ENCODE measurements at regions not wholly inside any gene's neighbourhood (a gene's known extent, or its start where the extent isn't known, plus 50 kb on each side); places are given as distances from the start of the nearest gene placed in this dataset.
"Not testable (repeated sequence)": the region's sequence is repeated elsewhere in the genome, so short reads cannot be mapped to it uniquely, and the experiment has no call there.

DNA sequence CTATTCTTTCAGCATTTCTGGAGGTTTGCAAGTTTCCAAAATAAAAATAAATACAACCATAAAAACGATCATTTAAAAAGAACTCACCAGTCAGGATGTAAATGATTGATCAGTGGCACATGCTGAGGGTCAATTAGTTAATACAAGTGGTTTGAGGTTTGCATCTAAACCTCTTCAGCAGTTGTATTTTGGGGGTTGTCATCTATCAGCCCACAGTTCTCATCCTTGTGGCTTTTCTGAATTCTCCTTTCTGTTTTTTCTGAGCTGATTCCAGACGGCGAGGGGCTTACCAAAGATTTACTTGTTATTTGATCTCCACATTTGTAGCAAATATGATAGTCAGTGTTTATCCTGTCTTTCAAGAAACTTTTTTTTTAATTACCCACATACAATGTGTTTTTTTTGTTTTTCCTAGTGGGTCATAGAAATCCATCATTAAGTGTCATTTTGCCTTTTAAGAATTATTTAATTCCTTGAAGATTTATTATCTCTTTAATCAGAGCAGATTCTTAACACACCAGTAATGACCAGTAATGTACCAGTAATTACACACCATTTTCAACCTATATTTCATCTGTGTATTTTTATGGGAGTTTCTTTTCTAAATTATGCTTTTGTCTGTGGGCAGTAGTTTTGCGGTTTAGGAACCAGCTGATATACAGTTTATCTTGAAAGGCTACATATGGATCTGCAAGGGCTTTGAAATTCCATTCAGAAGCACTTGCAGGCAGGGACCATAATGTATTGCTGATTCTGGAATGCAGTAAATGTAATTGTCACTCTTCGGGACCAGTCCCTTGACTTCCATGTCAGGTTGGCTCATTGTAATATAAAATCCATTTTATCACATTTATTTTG lies 56.3 kb upstream of the DAAM1 start:
- intact Hi-C loops (cut with DNase I): no loop called here
- TF ChIP-seq POLR2A (IDR thresholded peaks at IDR 0.05; ENCODE audit: low read depth) (no peak), EP300 (IDR thresholded peaks at IDR 0.05) (no peak)
- Histone ChIP-seq H3K27ac (replicated peaks in 1 of 4) (peak overlapping the region in 2 of 4 donors; percentile 2 to 12), H3K4me1 (peaks cover 0 to 30% (median 27%) of the 10 kb centered on the region in 4 donors), H3K9me3 (no peaks in the 10 kb centered on the region), H3K27me3 (no peaks in the 10 kb centered on the region), H3K36me3 (no peaks in the 10 kb centered on the region), H3K4me3 (no peak overlapping the region)
- 73% methylated on average over 5 of the region's 5 CpGs for WGBS
- no peak for DNase-seq (ENCODE audit: extremely low spot score)

DNA sequence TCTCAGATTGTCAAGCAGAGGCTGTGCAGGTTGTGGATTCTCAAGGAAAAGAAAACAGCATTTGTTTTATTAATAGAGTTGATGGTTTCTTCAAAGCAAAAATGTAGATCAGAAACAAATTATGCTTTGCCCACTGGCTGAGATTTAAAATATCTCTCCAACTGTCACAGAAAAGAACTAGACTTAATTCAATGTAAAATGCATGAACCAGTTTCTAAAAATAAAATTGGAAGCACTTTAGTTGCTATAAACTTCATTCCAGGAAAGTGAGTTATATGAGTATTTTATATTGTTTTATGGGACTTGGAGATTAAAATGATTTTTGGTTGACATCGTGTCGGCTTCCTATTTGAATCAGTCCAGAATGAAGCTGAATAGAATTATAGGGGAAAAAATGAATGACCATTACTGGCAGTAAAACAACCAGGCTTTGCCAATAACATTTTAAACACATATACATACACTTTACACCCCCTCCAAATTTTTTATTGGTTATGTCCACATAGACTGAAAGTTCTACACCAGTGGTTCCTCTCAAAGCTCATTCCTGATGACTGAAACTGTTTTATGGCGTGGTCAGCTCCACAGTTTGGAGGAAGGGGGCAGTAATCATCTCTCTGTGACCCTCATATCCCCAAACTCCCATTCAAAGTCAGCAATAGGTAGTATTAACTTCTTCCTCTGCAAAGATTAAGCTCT lies 55.5 kb upstream of the DAAM1 start:
- no peak for TF ChIP-seq POLR2A (IDR thresholded peaks at IDR 0.05; ENCODE audit: low read depth)
- TF ChIP-seq, protein P1, sequence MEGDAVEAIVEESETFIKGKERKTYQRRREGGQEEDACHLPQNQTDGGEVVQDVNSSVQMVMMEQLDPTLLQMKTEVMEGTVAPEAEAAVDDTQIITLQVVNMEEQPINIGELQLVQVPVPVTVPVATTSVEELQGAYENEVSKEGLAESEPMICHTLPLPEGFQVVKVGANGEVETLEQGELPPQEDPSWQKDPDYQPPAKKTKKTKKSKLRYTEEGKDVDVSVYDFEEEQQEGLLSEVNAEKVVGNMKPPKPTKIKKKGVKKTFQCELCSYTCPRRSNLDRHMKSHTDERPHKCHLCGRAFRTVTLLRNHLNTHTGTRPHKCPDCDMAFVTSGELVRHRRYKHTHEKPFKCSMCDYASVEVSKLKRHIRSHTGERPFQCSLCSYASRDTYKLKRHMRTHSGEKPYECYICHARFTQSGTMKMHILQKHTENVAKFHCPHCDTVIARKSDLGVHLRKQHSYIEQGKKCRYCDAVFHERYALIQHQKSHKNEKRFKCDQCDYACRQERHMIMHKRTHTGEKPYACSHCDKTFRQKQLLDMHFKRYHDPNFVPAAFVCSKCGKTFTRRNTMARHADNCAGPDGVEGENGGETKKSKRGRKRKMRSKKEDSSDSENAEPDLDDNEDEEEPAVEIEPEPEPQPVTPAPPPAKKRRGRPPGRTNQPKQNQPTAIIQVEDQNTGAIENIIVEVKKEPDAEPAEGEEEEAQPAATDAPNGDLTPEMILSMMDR (IDR thresholded peaks at IDR 0.05): peak; percentile 22 to 32 (median 24)
- no peak for TF ChIP-seq POLR2AphosphoS5 (IDR thresholded peaks at IDR 0.05)
- TF ChIP-seq EP300 (IDR thresholded peaks at IDR 0.05): no peak
- H3K36me3 ChIP-seq: no peaks in the 10 kb centered on the region
- DNase-seq (ENCODE audit: extremely low spot score): no peak
- 60% methylated on average over 3 of the region's 3 CpGs for WGBS
- intact Hi-C loops (cut with DNase I): no loop called here
- H3K9me3 ChIP-seq: no peaks in the 10 kb centered on the region
- no peak overlapping the region for H3K4me3 ChIP-seq
- peaks cover 0 to 25% (median 22%) of the 10 kb centered on the region in 4 donors for H3K4me1 ChIP-seq
- H3K27ac ChIP-seq (replicated peaks in 1 of 4): peak overlapping the region; percentile 2 to 23 (median 14)
- no peaks in the 10 kb centered on the region for H3K27me3 ChIP-seq

DNA sequence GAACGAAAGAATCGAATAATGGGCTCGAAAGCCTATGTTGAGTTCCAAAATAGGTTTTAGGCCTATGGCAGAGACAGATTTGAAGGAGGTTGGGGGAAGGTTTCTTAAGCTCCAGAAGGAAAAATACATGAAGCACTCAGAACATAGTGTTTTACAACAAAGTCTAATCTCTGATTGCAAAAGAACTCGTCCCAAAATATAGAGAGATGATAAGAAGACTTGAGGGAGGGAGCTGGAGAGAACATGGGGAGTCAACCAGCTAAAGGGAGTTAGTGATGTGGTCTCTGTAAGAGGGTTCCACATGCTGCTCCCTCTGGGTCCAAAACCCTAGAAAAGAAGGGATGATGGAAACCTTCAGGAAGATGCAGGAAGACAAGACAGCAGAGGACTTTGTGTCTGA lies 54.8 kb upstream of the DAAM1 start:
- TF ChIP-seq, protein P1 (IDR thresholded peaks at IDR 0.05): no peak
- TF ChIP-seq POLR2AphosphoS5 (IDR thresholded peaks at IDR 0.05): no peak
- no peak for TF ChIP-seq EP300 (IDR thresholded peaks at IDR 0.05)
- TF ChIP-seq POLR2A (IDR thresholded peaks at IDR 0.05; ENCODE audit: low read depth): no peak
- no peak for DNase-seq (ENCODE audit: extremely low spot score)
- no peaks in the 10 kb centered on the region for H3K9me3 ChIP-seq
- no peaks in the 10 kb centered on the region for H3K36me3 ChIP-seq
- 89% methylated on average over 4 of the region's 4 CpGs for WGBS
- H3K4me3 ChIP-seq: no peak overlapping the region
- intact Hi-C loops (cut with DNase I): no loop called here
- H3K27me3 ChIP-seq: no peaks in the 10 kb centered on the region
- peak overlapping the region in 2 of 4 donors; percentile 2 to 23 for H3K27ac ChIP-seq (replicated peaks in 1 of 4)
- H3K4me1 ChIP-seq: peaks cover 0 to 25% (median 21%) of the 10 kb centered on the region in 4 donors

DNA sequence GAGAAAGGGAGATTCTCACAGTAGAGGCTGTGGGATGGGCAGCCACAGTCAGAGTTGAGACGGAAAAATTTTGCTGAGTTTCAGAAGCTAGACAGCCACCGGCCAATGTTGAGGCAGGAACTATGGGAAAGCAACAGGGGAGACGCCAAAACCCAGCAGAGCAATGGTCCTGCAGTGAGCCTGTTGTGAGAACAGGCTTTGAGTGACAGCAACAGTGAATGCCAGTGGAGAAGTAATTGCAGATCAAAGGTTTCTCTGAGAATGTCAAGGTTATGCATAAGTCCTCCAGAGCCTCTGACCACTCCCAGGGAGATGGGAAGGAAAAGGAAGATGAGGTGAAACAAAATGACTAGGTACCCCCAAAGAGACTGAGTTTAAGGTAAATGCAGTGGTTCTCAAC lies 54.2 kb upstream of the DAAM1 start:
- intact Hi-C loops (cut with DNase I): no loop called here
- no peaks in the 10 kb centered on the region for H3K36me3 ChIP-seq
- no peak for TF ChIP-seq EP300 (IDR thresholded peaks at IDR 0.05)
- no peak for TF ChIP-seq POLR2AphosphoS5 (IDR thresholded peaks at IDR 0.05)
- TF ChIP-seq, protein P1 (IDR thresholded peaks at IDR 0.05): no peak
- TF ChIP-seq POLR2A (IDR thresholded peaks at IDR 0.05; ENCODE audit: low read depth): no peak

DNA sequence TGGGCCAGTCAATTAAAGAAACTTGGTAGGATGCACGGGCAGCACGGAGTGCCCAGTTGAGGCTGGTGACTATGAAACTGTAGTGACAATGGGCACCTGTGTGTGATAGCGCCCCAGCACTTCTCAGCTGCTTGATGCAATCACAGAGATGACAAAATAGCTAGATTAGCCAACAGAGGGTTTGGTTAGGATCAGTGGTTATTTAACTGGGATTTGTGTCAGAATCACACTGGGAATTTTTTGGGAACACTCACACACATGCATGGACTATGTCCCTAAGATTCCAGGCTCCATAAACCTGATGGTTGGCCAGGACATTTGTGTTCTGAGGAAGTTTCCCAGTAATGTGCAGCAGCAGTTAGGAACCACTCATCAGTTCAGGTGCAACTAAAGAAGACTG lies 51.2 kb upstream of the DAAM1 start:
- H3K4me1 ChIP-seq: peaks cover 0 to 17% (median 16%) of the 10 kb centered on the region in 4 donors
- H3K36me3 ChIP-seq: no peaks in the 10 kb centered on the region
- intact Hi-C loops (cut with DNase I): no loop called here
- DNase-seq (ENCODE audit: extremely low spot score): no peak
- H3K4me3 ChIP-seq: no peak overlapping the region
- 88% methylated on average over 3 of the region's 3 CpGs for WGBS
- no peak for TF ChIP-seq POLR2A (IDR thresholded peaks at IDR 0.05; ENCODE audit: low read depth)
- TF ChIP-seq, protein P1 (IDR thresholded peaks at IDR 0.05): no peak
- no peaks in the 10 kb centered on the region for H3K9me3 ChIP-seq
- H3K27me3 ChIP-seq: no peaks in the 10 kb centered on the region
- H3K27ac ChIP-seq (replicated peaks in 1 of 4): no peak overlapping the region

More for the DNA sequence above, 54.2 kb upstream of the DAAM1 start:
- H3K27me3 ChIP-seq: no peaks in the 10 kb centered on the region
- peaks cover 0 to 25% (median 20%) of the 10 kb centered on the region in 4 donors for H3K4me1 ChIP-seq
- WGBS: 89% methylated on average over 3 of the region's 3 CpGs
- DNase-seq (ENCODE audit: extremely low spot score): no peak
- no peaks in the 10 kb centered on the region for H3K9me3 ChIP-seq
- H3K4me3 ChIP-seq: no peak overlapping the region
- H3K27ac ChIP-seq (replicated peaks in 1 of 4): no peak overlapping the region

DNA sequence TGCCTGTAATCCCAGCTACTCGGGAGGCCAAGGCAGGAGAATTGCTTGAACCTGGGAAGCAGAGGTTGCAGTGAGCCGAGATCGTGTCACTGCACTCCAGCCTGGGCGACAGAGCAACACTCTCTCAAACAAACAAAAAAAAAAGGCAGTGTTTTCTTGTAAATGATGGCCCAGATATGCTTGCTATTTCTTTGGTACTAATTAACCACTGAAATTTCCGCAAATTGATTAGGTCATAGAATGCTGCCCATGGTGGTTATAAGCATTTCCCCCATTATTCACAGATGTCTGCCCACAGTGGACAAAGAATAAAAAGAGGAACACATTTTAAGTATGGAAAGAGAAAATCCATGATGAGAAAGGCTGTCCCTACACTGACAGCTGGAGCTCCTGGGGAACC lies 49.9 kb upstream of the DAAM1 start:
- H3K4me3 ChIP-seq; DNase-seq (ENCODE audit: extremely low spot score); intact Hi-C loops (cut with DNase I); H3K4me1 ChIP-seq; H3K36me3 ChIP-seq; H3K27ac ChIP-seq (replicated peaks in 1 of 4); H3K9me3 ChIP-seq; H3K27me3 ChIP-seq: not testable (repeated sequence)
- WGBS: 76% methylated on average over 5 of the region's 5 CpGs
